GM12878 (cell line): ENCODE measurements at regions not wholly inside any gene's neighbourhood (a gene's known extent, or its start where the extent isn't known, plus 50 kb on each side); places are given as distances from the start of the nearest gene placed in this dataset.

ENCODE experiments used
- ATAC-seq: fragments of 200-7000 bp; cut with Tn5 transposase; 3 replicates; pipeline ENCODE4 v1.9.1; 2020; ENCODE audit warnings: mild to moderate bottlenecking, moderate library complexity
- BruUV-seq: library from RNA; stranded (reverse); fragments of 400-500 nt; replicated peaks from 2 replicates; lab custom pipeline; 2021; lab: Mats Ljungman, UMichigan
- CTCF ChIA-PET: fragments of 300-600 bp; sonication (Branson Sonifier 250); formaldehyde crosslinking; extraction: SDS; loops from one replicate; lab custom pipeline; 2021; ENCODE audit warnings: inconsistent platforms; lab: Yijun Ruan, JAX
- POLR2A ChIA-PET: fragments of 350-600 bp; formaldehyde crosslinking; extraction: SDS; loops from one replicate; lab custom pipeline; 2021; ENCODE audit warnings: inconsistent platforms; lab: Charles Lee
- RAD21 ChIA-PET: fragments of 300-600 bp; sonication (Branson Sonifier 250); formaldehyde crosslinking; loops from one replicate; lab custom pipeline; 2023; ENCODE audit warnings: antibody characterized with exemption; ENCODE audit not compliant: unreplicated experiment; lab: Charles Lee
- SMC1A ChIA-PET: fragments of 300-600 bp; sonication (Branson Sonifier 250); formaldehyde crosslinking; loops from one replicate; lab custom pipeline; 2023; ENCODE audit not compliant: unreplicated experiment, uncharacterized antibody; lab: Charles Lee
- DNase-seq: peaks from one replicate; pipeline ENCODE4 v3.0.0-alpha.2; 2011; ENCODE audit warnings: low read depth, low spot score
- FAIRE-seq: peaks from 3 replicates; lab custom pipeline; 2011; peaks lifted over from hg19 to GRCh38; lab: Jason Lieb, UNC
- H2AFZ ChIP-seq: 2 replicates; pipeline ENCODE4 v1.6.0; 2011; ENCODE audit warnings: low read depth, low read length, control low read depth; ENCODE audit not compliant: control insufficient read depth
- H3K27ac ChIP-seq: 2 replicates; pipeline ENCODE4 v1.5.1; 2011; ENCODE audit warnings: control low read depth; ENCODE audit not compliant: control insufficient read depth, insufficient read depth
- H3K27me3 ChIP-seq, 2 experiments: replicated peaks in 1 of 2; 2 replicates each; pipeline versions ENCODE4 v1.6.0 to v1.6.1; 2011; ENCODE audit warnings: low read length in 1 of 2; ENCODE audit not compliant: control insufficient read depth in 2 of 2, insufficient read depth in 2 of 2
- H3K36me3 ChIP-seq, 2 experiments: 2 replicates each; pipeline ENCODE4 v1.5.1; 2011; ENCODE audit warnings: low read length in 1 of 2; ENCODE audit not compliant: control insufficient read depth in 2 of 2, insufficient read depth in 2 of 2
- H3K4me1 ChIP-seq: 2 replicates; pipeline ENCODE4 v1.6.1; 2011; ENCODE audit warnings: mild to moderate bottlenecking, low read length, moderate library complexity, mixed read lengths; ENCODE audit not compliant: control insufficient read depth, insufficient read depth
- H3K4me2 ChIP-seq: 2 replicates; pipeline ENCODE4 v1.6.0; 2011; ENCODE audit warnings: control low read depth; ENCODE audit not compliant: control insufficient read depth, insufficient read depth
- H3K4me3 ChIP-seq: fragments of 200-600 bp; sonication (generic); 2 replicates; pipeline ENCODE4 v1.5.1; 2016
- H3K79me2 ChIP-seq: 2 replicates; pipeline ENCODE4 v1.6.0; 2011; ENCODE audit warnings: low read length; ENCODE audit not compliant: control insufficient read depth, insufficient read depth
- H3K9ac ChIP-seq: 2 replicates; pipeline ENCODE4 v1.8.0; 2011; ENCODE audit warnings: low read length, control low read depth, mixed read lengths; ENCODE audit not compliant: control insufficient read depth, insufficient read depth
- H3K9me3 ChIP-seq: replicated peaks from 3 replicates; pipeline ENCODE4 v1.5.1; 2011; ENCODE audit warnings: mild to moderate bottlenecking, low read length; ENCODE audit not compliant: control insufficient read depth, insufficient read depth
- H4K20me1 ChIP-seq: 2 replicates; pipeline ENCODE4 v1.6.0; 2011; ENCODE audit not compliant: control insufficient read depth, insufficient read depth
- BACH1 ChIP-seq: fragments of 450-650 bp; IDR thresholded peaks from 2 replicates; pipeline ENCODE4 v1.6.1; 2017; ENCODE audit warnings: mild to moderate bottlenecking, borderline replicate concordance
- E2F4 ChIP-seq: IDR thresholded peaks from 2 replicates; pipeline ENCODE4 v1.6.1; 2012; ENCODE audit warnings: low read depth, low read length, improper control_type of control experiment
- MYC ChIP-seq: IDR thresholded peaks from 2 replicates; pipeline ENCODE4 v1.6.1; 2011; ENCODE audit warnings: mild to moderate bottlenecking, low read length, moderate library complexity, inconsistent platforms; ENCODE audit not compliant: insufficient read depth, insufficient replicate concordance, insufficient read length, severe bottlenecking
- PBX3 ChIP-seq: IDR thresholded peaks from 2 replicates; pipeline ENCODE4 v1.6.1; 2011; ENCODE audit warnings: mild to moderate bottlenecking, low read depth, low read length, moderate library complexity; ENCODE audit not compliant: insufficient replicate concordance
- SREBF1 ChIP-seq: IDR thresholded peaks from 2 replicates; pipeline ENCODE4 v1.6.1; 2012; ENCODE audit warnings: mild to moderate bottlenecking, low read length
- SUPT20H ChIP-seq: IDR thresholded peaks from 2 replicates; pipeline ENCODE4 v1.6.1; 2011; ENCODE audit warnings: low read depth, mild to moderate bottlenecking, low read length, moderate library complexity, borderline replicate concordance; ENCODE audit not compliant: control insufficient read depth
- TAF1 ChIP-seq: IDR thresholded peaks from 2 replicates; pipeline ENCODE4 v1.6.1; 2011; ENCODE audit warnings: mild to moderate bottlenecking, low read depth, low read length, borderline replicate concordance
- WGBS: methylation state at CpG from one replicate; pipeline ENCODE4 v1.1.6; 2016; ENCODE audit warnings: low lambda C conversion rate; ENCODE audit not compliant: insufficient replicate concordance, insufficient coverage; ENCODE audit errors: missing lambda C conversion rate; 5-methylcytosine and 5-hydroxymethylcytosine counted together
- in situ Hi-C: fragments of 300-500 bp; cut with MboI; formaldehyde crosslinking; loops from 9 replicates; pipeline ENCODE4 v1.14.3; 2018; ENCODE audit warnings: mixed read lengths
- intact Hi-C: fragments of 100-400 bp; cut with micrococcal nuclease; formaldehyde crosslinking; loops from one replicate; pipeline ENCODE4 v1.14.2; 2022; ENCODE audit not compliant: unreplicated experiment
- TF ChIP-seq, protein P1 (sequence below): IDR thresholded peaks from 2 replicates; pipeline ENCODE4 v1.6.1; 2012; ENCODE audit warnings: mild to moderate bottlenecking, low read depth, low read length

DNA sequence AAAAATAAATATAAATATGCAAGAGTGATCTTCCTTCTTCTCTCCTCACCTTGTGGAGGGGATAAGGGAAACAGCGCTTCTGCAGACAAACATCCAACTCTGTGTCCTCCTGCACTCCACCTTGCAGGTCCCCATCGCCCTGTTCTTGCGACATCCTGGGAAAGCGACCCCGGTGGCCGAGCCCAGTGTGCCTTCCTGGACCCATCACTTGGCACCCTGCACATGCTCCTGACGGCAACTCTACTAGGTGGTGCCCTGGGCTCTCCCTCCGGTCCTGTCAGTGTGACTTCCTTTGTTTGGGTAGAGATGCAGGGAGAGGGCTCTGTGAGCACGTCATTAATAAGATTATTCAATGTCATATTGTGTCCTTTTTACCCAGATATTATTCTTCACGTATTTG, 266.0 kb upstream of the ADAMTS16 start:
- intact Hi-C loops = no loop called here

More for the DNA sequence above, 266.0 kb upstream of the ADAMTS16 start:
- Histone ChIP-seq H2AFZ (no peak overlapping the region), H3K27me3 (no peaks in the 10 kb centered on the region), H3K9ac (no peak overlapping the region), H3K4me2 (no peak overlapping the region), H3K79me2 (no peaks in the 10 kb centered on the region), H3K27ac (no peak overlapping the region), H3K4me1 (no peaks in the 10 kb centered on the region), H4K20me1 (no peaks in the 10 kb centered on the region), H3K36me3 (no peaks in the 10 kb centered on the region), H3K4me3 (no peak overlapping the region), H3K9me3 (no peaks in the 10 kb centered on the region)
- POLR2A ChIA-PET = no interaction called here
- WGBS = 33% methylated on average over 10 of the region's 10 CpGs
- SMC1A ChIA-PET = interaction anchor here (0.8 kb wide), 1 partner anchor 229 kb away, joined by 3 read pairs; no protein-coding TSS in a partner anchor
- in situ Hi-C loops = no loop called here
- CTCF ChIA-PET = interaction anchor here (1.6 kb wide), 1 partner anchor 12 kb away, joined by 3 read pairs; no protein-coding TSS in a partner anchor
- DNase-seq = no peak
- no TSS peak for BruUV-seq
- TF ChIP-seq, protein P1, sequence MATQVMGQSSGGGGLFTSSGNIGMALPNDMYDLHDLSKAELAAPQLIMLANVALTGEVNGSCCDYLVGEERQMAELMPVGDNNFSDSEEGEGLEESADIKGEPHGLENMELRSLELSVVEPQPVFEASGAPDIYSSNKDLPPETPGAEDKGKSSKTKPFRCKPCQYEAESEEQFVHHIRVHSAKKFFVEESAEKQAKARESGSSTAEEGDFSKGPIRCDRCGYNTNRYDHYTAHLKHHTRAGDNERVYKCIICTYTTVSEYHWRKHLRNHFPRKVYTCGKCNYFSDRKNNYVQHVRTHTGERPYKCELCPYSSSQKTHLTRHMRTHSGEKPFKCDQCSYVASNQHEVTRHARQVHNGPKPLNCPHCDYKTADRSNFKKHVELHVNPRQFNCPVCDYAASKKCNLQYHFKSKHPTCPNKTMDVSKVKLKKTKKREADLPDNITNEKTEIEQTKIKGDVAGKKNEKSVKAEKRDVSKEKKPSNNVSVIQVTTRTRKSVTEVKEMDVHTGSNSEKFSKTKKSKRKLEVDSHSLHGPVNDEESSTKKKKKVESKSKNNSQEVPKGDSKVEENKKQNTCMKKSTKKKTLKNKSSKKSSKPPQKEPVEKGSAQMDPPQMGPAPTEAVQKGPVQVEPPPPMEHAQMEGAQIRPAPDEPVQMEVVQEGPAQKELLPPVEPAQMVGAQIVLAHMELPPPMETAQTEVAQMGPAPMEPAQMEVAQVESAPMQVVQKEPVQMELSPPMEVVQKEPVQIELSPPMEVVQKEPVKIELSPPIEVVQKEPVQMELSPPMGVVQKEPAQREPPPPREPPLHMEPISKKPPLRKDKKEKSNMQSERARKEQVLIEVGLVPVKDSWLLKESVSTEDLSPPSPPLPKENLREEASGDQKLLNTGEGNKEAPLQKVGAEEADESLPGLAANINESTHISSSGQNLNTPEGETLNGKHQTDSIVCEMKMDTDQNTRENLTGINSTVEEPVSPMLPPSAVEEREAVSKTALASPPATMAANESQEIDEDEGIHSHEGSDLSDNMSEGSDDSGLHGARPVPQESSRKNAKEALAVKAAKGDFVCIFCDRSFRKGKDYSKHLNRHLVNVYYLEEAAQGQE = no peak
- TF ChIP-seq MYC (no peak), TAF1 (no peak), BACH1 (no peak), E2F4 (no peak), SREBF1 (no peak), PBX3 (no peak), SUPT20H (no peak)
- ATAC-seq = no peak
- FAIRE-seq = no peak
- RAD21 ChIA-PET = no interaction called here
